Skeletal muscle tissue (tissue), 3 donors: ENCODE measurements at regions not wholly inside any gene's neighbourhood (a gene's known extent, or its start where the extent isn't known, plus 50 kb on each side); places are given as distances from the start of the nearest gene placed in this dataset.
"Not testable (repeated sequence)": the region's sequence is repeated elsewhere in the genome, so short reads cannot be mapped to it uniquely, and the experiment has no call there.

Source experiments
- H3K27ac ChIP-seq: one replicate; pipeline ENCODE4 v1.7.0; 2013; ENCODE audit warnings: mild to moderate bottlenecking, low read depth, low read length, inconsistent platforms
- H3K27me3 ChIP-seq, 3 donors: one replicate each; pipeline ENCODE4 v1.7.0; 2013; ENCODE audit warnings: low read length in 3 of 3; ENCODE audit not compliant: control insufficient read depth in 3 of 3, insufficient read depth in 3 of 3
- H3K36me3 ChIP-seq, 3 donors: one replicate each; pipeline ENCODE4 v1.7.0; 2013; ENCODE audit warnings: low read length in 3 of 3; ENCODE audit not compliant: control insufficient read depth in 3 of 3, insufficient read depth in 3 of 3
- H3K4me1 ChIP-seq, 3 donors: one replicate each; pipeline ENCODE4 v1.7.0; 2013; ENCODE audit warnings: low read length in 3 of 3, mild to moderate bottlenecking in 3 of 3; ENCODE audit not compliant: control insufficient read depth in 3 of 3, insufficient read depth in 3 of 3
- H3K4me3 ChIP-seq, 3 donors: one replicate each; pipeline ENCODE4 v1.7.0; 2013; ENCODE audit warnings: low read length in 3 of 3
- H3K9ac ChIP-seq, 3 donors: one replicate each; pipeline ENCODE4 v1.7.0; 2013; ENCODE audit warnings: low read length in 3 of 3, mild to moderate bottlenecking in 3 of 3, moderate library complexity in 2 of 3, low read depth in 1 of 3
- H3K9me3 ChIP-seq, 3 donors: one replicate each; pipeline ENCODE4 v1.7.0; 2013; ENCODE audit warnings: low read length in 3 of 3; ENCODE audit not compliant: control insufficient read depth in 3 of 3
- donor health status: Osteomylitis.

- no peaks in the 10 kb centered on the region for H3K36me3 ChIP-seq
- no peaks in the 10 kb centered on the region for H3K27me3 ChIP-seq
- H3K9me3 ChIP-seq = no peaks in the 10 kb centered on the region
- no peak overlapping the region for H3K27ac ChIP-seq
- H3K9ac ChIP-seq = no peak overlapping the region
- H3K4me3 ChIP-seq = no peak overlapping the region
- H3K4me1 ChIP-seq = no peaks in the 10 kb centered on the region
These were observed 218.1 kb upstream of the MCHR2 start for GRCh38 chr6:100212131-100212530.

DNA sequence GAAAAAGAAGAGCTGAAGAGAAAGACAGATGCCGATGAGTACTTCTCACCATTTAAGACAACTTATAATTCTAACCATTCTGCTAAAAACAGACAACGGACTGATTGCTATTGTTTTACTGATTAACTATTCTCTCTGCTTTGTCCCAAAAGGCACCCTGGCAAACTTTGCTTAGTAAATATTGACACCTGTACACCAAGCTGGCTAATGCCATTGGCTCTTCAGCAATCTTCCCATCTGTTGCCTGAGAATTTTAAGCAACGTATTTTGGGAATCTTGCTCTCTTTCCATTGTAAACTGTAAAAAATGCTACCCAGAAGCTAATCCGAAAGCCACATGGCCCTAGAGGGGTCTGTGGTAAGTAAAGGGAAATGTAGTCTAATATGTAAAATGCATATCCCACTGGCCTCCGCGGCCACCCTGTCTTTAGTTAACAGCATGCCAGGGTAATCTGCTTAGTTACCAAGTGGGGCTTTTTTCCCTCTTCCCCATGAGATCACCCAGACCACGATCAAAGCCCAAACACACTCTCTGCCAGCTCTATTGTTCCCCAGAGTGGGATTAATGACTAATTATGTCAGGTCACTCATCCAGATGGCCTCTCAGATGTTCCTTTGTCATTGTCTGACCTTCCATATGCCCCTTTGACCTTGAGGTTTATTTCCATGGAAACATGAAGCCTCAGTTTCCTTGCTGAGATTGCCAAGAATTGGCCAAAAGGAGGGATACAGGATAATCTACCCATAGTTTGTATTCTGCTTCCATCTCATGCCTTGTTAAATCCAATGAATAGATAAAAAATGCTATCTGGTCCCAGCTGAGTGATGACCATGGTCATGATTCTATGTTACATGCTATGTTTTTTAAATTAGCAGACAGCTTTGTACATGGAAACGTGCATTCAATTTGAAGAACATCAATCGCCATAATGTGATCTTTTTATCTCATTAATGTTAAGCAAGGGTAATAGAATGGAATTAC, 216.4 kb upstream of the MCHR2 start:
- Histone ChIP-seq H3K4me3 (no peak overlapping the region), H3K4me1 (no peaks in the 10 kb centered on the region), H3K27ac (no peak overlapping the region), H3K9ac (no peak overlapping the region), H3K9me3 (no peaks in the 10 kb centered on the region), H3K36me3 (no peaks in the 10 kb centered on the region), H3K27me3 (no peaks in the 10 kb centered on the region)

GRCh38 chr6:100209323-100210136, 215.5 kb upstream of the MCHR2 start:
- H3K4me1 ChIP-seq = no peaks in the 10 kb centered on the region
- no peaks in the 10 kb centered on the region for H3K36me3 ChIP-seq
- no peak overlapping the region for H3K27ac ChIP-seq
- no peak overlapping the region for H3K4me3 ChIP-seq
- no peaks in the 10 kb centered on the region for H3K9me3 ChIP-seq
- H3K27me3 ChIP-seq = no peaks in the 10 kb centered on the region
- no peak overlapping the region for H3K9ac ChIP-seq

GRCh38 chr6:100203400-100203799, 209.4 kb upstream of the MCHR2 start:
- H3K27me3 ChIP-seq = no peaks in the 10 kb centered on the region
- no peaks in the 10 kb centered on the region for H3K36me3 ChIP-seq
- no peak overlapping the region for H3K4me3 ChIP-seq
- H3K4me1 ChIP-seq = no peaks in the 10 kb centered on the region
- H3K9ac ChIP-seq = no peak overlapping the region
- no peak overlapping the region for H3K27ac ChIP-seq
- no peaks in the 10 kb centered on the region for H3K9me3 ChIP-seq

- H3K4me1 ChIP-seq = no peaks in the 10 kb centered on the region
- no peak overlapping the region for H3K27ac ChIP-seq
- no peak overlapping the region for H3K9ac ChIP-seq
These were observed 208.6 kb upstream of the MCHR2 start for GRCh38 chr6:100202417-100203194.

DNA sequence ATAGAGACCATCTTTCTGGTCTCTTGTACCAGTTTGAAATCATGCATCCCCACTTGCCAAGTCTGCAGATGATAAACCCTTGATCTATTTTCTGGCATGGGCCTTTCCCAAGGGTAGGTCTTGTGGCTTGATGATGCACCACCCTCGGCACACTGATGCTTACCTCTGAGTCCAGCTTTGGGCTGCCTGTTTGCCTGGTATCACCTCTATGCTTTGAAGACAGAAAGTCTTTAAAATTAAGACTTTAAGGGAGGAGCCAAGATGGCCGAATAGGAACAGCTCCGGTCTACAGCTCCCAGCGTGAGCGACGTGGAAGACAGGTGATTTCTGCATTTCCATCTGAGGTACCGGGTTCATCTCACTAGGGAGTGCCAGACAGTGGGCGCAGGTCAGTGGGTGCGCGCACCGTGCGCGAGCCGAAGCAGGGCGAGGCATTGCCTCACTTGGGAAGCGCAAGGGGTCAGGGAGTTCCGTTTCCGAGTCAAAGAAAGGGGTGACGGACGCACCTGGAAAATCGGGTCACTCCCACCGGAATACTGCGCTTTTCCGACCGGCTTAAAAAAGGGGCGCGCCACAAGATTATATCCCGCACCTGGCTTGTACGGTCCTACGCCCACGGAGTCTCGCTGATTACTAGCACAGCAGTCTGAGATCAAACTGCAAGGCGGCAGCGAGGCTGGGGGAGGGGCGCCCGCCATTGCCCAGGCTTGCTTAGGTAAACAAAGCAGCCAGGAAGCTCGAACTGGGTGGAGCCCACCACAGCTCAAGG, 202.4 kb upstream of the MCHR2 start:
- not testable (repeated sequence) for H3K27ac ChIP-seq, H3K4me1 ChIP-seq, H3K9ac ChIP-seq

More at GRCh38 chr6:100202417-100203194, 208.6 kb upstream of the MCHR2 start:
- no peak overlapping the region for H3K4me3 ChIP-seq
- H3K36me3 ChIP-seq = no peaks in the 10 kb centered on the region
- no peaks in the 10 kb centered on the region for H3K9me3 ChIP-seq
- no peaks in the 10 kb centered on the region for H3K27me3 ChIP-seq

GRCh38 chr6:100195244-100195643, 201.2 kb upstream of the MCHR2 start:
- H3K27me3 ChIP-seq = not testable (repeated sequence)

More for the DNA sequence above, 202.4 kb upstream of the MCHR2 start:
- not testable (repeated sequence) for H3K9me3 ChIP-seq, H3K27me3 ChIP-seq, H3K36me3 ChIP-seq, H3K4me3 ChIP-seq

GRCh38 chr6:100194535-100194934, 200.5 kb upstream of the MCHR2 start:
- Histone ChIP-seq H3K27me3 (no peaks in the 10 kb centered on the region), H3K4me1 (no peaks in the 10 kb centered on the region), H3K9me3 (no peaks in the 10 kb centered on the region), H3K27ac (no peak overlapping the region), H3K9ac (no peak overlapping the region), H3K4me3 (no peak overlapping the region), H3K36me3 (no peaks in the 10 kb centered on the region)

More at GRCh38 chr6:100195244-100195643, 201.2 kb upstream of the MCHR2 start:
- H3K9ac ChIP-seq, H3K4me3 ChIP-seq, H3K4me1 ChIP-seq, H3K36me3 ChIP-seq, H3K27ac ChIP-seq, H3K9me3 ChIP-seq: not testable (repeated sequence)

GRCh38 chr6:100188754-100189153, 194.7 kb upstream of the MCHR2 start:
- Histone ChIP-seq H3K4me3 (no peak overlapping the region), H3K27me3 (no peaks in the 10 kb centered on the region), H3K36me3 (no peaks in the 10 kb centered on the region), H3K9me3 (no peaks in the 10 kb centered on the region), H3K27ac (no peak overlapping the region), H3K4me1 (no peaks in the 10 kb centered on the region), H3K9ac (no peak overlapping the region)
